ENCODE measurements at regions not wholly inside any gene's neighbourhood (a gene's known extent, or its start where the extent isn't known, plus 50 kb on each side); places are given as distances from the start of the nearest gene placed in this dataset.

DNA sequence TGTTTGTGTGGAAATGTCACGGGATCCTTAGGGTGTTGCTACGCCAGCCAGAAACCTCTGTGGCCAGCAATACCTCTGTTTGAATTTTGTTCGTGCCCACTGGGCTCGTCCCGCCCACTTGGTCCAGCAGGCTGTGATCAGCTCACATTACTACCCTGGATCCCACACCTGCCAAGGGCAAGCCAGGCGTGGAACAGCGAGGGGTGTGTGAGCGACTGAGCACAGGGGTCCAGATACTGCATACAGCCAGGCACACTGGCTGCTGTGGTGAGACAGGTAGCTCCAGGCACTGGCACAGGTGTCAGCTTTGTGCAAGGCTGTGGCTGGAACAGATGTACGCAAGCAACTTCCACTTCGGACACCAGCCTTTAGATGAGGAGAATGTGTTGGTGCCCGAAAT is 718.9 kb downstream of the EPHA7 start:
- no peaks in the 10 kb centered on the region for H3K79me2 ChIP-seq (ENCODE audit: low read depth)
- H3K9me3 ChIP-seq (ENCODE audit: insufficient read depth, low read depth), result no peaks in the 10 kb centered on the region
- no peak overlapping the region for H3K4me2 ChIP-seq
- BruUV-seq (replicated peaks), result no TSS peak
- H3K27ac ChIP-seq, result no peak overlapping the region
- POLR2A ChIA-PET (ENCODE audit: unreplicated experiment), result no interaction called here
- no peaks in the 10 kb centered on the region for H4K20me1 ChIP-seq (ENCODE audit: insufficient read depth)
- H3K4me1 ChIP-seq (replicated peaks; ENCODE audit: insufficient read depth), result no peaks in the 10 kb centered on the region
- H3K9me2 ChIP-seq (ENCODE audit: insufficient read depth), result no peaks in the 10 kb centered on the region
- H3F3A ChIP-seq (ENCODE audit: insufficient read depth, low read depth), result no peaks in the 10 kb centered on the region
- intact Hi-C loops (cut with micrococcal nuclease; ENCODE audit: unreplicated experiment), result no loop called here
- H3K27me3 ChIP-seq (ENCODE audit: insufficient read depth, low read depth), result no peaks in the 10 kb centered on the region
- TF ChIP-seq EZH2 (IDR thresholded peaks at IDR 0.05; ENCODE audit: low read depth), result no peak
- TF ChIP-seq, protein P1, sequence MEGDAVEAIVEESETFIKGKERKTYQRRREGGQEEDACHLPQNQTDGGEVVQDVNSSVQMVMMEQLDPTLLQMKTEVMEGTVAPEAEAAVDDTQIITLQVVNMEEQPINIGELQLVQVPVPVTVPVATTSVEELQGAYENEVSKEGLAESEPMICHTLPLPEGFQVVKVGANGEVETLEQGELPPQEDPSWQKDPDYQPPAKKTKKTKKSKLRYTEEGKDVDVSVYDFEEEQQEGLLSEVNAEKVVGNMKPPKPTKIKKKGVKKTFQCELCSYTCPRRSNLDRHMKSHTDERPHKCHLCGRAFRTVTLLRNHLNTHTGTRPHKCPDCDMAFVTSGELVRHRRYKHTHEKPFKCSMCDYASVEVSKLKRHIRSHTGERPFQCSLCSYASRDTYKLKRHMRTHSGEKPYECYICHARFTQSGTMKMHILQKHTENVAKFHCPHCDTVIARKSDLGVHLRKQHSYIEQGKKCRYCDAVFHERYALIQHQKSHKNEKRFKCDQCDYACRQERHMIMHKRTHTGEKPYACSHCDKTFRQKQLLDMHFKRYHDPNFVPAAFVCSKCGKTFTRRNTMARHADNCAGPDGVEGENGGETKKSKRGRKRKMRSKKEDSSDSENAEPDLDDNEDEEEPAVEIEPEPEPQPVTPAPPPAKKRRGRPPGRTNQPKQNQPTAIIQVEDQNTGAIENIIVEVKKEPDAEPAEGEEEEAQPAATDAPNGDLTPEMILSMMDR (conservative IDR thresholded peaks at IDR 0.05), result no peak
- no peak overlapping the region for H2AFZ ChIP-seq
- CTCF ChIA-PET, result no interaction called here
- H3K4me3 ChIP-seq, result no peak overlapping the region
- no peaks in the 10 kb centered on the region for H3K36me3 ChIP-seq (ENCODE audit: low read depth)
- no peak for DNase-seq

DNA sequence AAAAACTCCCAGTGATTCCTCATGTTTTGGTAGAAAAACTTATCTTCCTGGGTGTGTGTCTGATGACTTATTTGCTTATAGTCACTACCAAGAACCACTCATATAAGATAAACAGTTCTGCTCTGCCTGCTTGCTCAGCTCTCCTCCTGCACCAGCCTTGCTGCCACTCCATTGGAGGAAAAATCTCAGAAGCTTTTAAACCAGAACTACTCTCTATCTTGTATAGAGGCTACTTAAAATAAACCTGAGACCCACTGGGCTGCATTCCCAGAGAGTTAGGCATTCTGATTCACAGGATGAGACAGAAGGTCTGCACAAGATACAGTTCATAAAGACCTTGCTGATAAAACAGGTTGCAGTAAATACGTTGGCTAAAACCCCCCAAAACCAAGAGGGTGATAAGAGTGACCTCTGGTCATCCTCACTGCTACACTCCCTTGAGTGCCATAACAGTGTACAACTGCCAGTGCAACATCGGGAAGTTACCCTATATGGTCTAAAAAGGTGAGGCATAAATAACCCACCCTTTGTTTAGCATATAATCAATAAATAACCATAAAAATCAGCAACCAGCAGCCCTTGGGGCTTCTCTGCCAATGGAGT is 728.3 kb downstream of the EPHA7 start:
- H3F3A ChIP-seq (ENCODE audit: insufficient read depth, low read depth), result no peaks in the 10 kb centered on the region
- CTCF ChIA-PET, result no interaction called here
- H3K4me2 ChIP-seq, result no peak overlapping the region
- no peak overlapping the region for H2AFZ ChIP-seq
- no peak overlapping the region for H3K4me3 ChIP-seq
- H4K20me1 ChIP-seq (ENCODE audit: insufficient read depth), result no peaks in the 10 kb centered on the region
- no peaks in the 10 kb centered on the region for H3K9me3 ChIP-seq (ENCODE audit: insufficient read depth, low read depth)
- POLR2A ChIA-PET (ENCODE audit: unreplicated experiment), result no interaction called here
- H3K36me3 ChIP-seq (ENCODE audit: low read depth), result no peaks in the 10 kb centered on the region
- no peak for TF ChIP-seq EZH2 (IDR thresholded peaks at IDR 0.05; ENCODE audit: low read depth)
- DNase-seq, result no peak
- H3K9me2 ChIP-seq (ENCODE audit: insufficient read depth), result no peaks in the 10 kb centered on the region
- BruUV-seq (replicated peaks), result no TSS peak
- H3K79me2 ChIP-seq (ENCODE audit: low read depth), result no peaks in the 10 kb centered on the region
- no peaks in the 10 kb centered on the region for H3K27me3 ChIP-seq (ENCODE audit: insufficient read depth, low read depth)
- intact Hi-C loops (cut with micrococcal nuclease; ENCODE audit: unreplicated experiment), result no loop called here
- no peaks in the 10 kb centered on the region for H3K4me1 ChIP-seq (replicated peaks; ENCODE audit: insufficient read depth)
- H3K27ac ChIP-seq, result no peak overlapping the region

DNA sequence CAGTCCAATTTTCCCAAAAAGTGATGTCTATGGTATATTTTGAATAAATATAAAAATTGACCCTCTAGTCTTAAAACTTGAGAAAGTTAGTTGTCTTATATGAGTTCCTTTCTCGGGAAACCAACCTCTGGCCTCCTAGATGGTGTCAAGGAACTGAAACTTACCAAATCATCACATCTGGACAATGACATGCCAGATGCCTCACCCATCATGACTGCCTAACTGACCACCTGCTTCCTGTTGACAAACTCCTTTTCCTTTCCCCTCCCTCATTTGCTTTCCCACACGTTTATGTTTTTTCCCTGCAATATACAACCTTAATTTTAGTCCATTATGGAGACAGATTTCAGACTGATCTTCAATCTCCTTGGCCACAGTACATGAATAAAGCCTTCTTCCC is 731.0 kb downstream of the EPHA7 start:
- intact Hi-C loops (cut with micrococcal nuclease; ENCODE audit: unreplicated experiment), result no loop called here
- no peaks in the 10 kb centered on the region for H3K9me2 ChIP-seq (ENCODE audit: insufficient read depth)

More for the DNA sequence above, 731.0 kb downstream of the EPHA7 start:
- H3K36me3 ChIP-seq (ENCODE audit: low read depth), result no peaks in the 10 kb centered on the region
- POLR2A ChIA-PET (ENCODE audit: unreplicated experiment), result no interaction called here
- no peak for TF ChIP-seq EZH2 (IDR thresholded peaks at IDR 0.05; ENCODE audit: low read depth)
- TF ChIP-seq, protein P1 (conservative IDR thresholded peaks at IDR 0.05), result no peak
- no peaks in the 10 kb centered on the region for H3K79me2 ChIP-seq (ENCODE audit: low read depth)
- no peak overlapping the region for H3K4me3 ChIP-seq
- no peaks in the 10 kb centered on the region for H3K27me3 ChIP-seq (ENCODE audit: insufficient read depth, low read depth)
- no peak for DNase-seq
- H2AFZ ChIP-seq, result no peak overlapping the region
- CTCF ChIA-PET, result no interaction called here
- H3F3A ChIP-seq (ENCODE audit: insufficient read depth, low read depth), result no peaks in the 10 kb centered on the region
- H3K9me3 ChIP-seq (ENCODE audit: insufficient read depth, low read depth), result no peaks in the 10 kb centered on the region
- H3K4me2 ChIP-seq, result no peak overlapping the region
- no peak overlapping the region for H3K27ac ChIP-seq
- no peaks in the 10 kb centered on the region for H3K4me1 ChIP-seq (replicated peaks; ENCODE audit: insufficient read depth)
- BruUV-seq (replicated peaks), result no TSS peak
- no peaks in the 10 kb centered on the region for H4K20me1 ChIP-seq (ENCODE audit: insufficient read depth)
